ENCODE measurements at regions not wholly inside any gene's neighbourhood (a gene's known extent, or its start where the extent isn't known, plus 50 kb on each side); places are given as distances from the start of the nearest gene placed in this dataset.

- DNase-seq, result no peak
- intact Hi-C loops (cut with micrococcal nuclease), result no loop called here
- no peaks in the 10 kb centered on the region for H3K36me3 Mint-ChIP-seq (ENCODE audit: low read depth)
- H3K9me3 Mint-ChIP-seq, result no peaks in the 10 kb centered on the region
- CTCF ChIA-PET, result no interaction called here
- no peak overlapping the region for H3K4me3 Mint-ChIP-seq
- H3K27ac Mint-ChIP-seq, result no peak overlapping the region
- POLR2A ChIA-PET, result no interaction called here
- peaks cover 2% of the 10 kb centered on the region for H3K27me3 Mint-ChIP-seq
- no peak for ATAC-seq (ENCODE audit: low read depth)
- TF ChIP-seq, protein P1, sequence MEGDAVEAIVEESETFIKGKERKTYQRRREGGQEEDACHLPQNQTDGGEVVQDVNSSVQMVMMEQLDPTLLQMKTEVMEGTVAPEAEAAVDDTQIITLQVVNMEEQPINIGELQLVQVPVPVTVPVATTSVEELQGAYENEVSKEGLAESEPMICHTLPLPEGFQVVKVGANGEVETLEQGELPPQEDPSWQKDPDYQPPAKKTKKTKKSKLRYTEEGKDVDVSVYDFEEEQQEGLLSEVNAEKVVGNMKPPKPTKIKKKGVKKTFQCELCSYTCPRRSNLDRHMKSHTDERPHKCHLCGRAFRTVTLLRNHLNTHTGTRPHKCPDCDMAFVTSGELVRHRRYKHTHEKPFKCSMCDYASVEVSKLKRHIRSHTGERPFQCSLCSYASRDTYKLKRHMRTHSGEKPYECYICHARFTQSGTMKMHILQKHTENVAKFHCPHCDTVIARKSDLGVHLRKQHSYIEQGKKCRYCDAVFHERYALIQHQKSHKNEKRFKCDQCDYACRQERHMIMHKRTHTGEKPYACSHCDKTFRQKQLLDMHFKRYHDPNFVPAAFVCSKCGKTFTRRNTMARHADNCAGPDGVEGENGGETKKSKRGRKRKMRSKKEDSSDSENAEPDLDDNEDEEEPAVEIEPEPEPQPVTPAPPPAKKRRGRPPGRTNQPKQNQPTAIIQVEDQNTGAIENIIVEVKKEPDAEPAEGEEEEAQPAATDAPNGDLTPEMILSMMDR (IDR thresholded peaks at IDR 0.05), result no peak
- no peaks in the 10 kb centered on the region for H3K4me1 Mint-ChIP-seq
These were observed 362.3 kb downstream of the FBXO15 start for GRCh38 chr18:73785300-73785699.

- ChIA-PET CTCF (no interaction called here), POLR2A (no interaction called here)
- Mint-ChIP-seq H3K4me3 (no peak overlapping the region), H3K27me3 (peaks cover 2% of the 10 kb centered on the region), H3K4me1 (no peaks in the 10 kb centered on the region), H3K9me3 (no peaks in the 10 kb centered on the region), H3K27ac (no peak overlapping the region), H3K36me3 (ENCODE audit: low read depth) (no peaks in the 10 kb centered on the region)
- DNase-seq (no peak), ATAC-seq (ENCODE audit: low read depth) (no peak)
- TF ChIP-seq, protein P1 (IDR thresholded peaks at IDR 0.05), result no peak
- intact Hi-C loops (cut with micrococcal nuclease), result no loop called here
These were observed 362.8 kb downstream of the FBXO15 start for GRCh38 chr18:73784853-73785252.

- ATAC-seq (ENCODE audit: low read depth) (no peak), DNase-seq (no peak)
- CTCF ChIA-PET, result no interaction called here
- TF ChIP-seq, protein P1 (IDR thresholded peaks at IDR 0.05), result no peak
- H3K27me3 Mint-ChIP-seq, result peaks cover 2% of the 10 kb centered on the region
- intact Hi-C loops (cut with micrococcal nuclease), result no loop called here
- H3K36me3 Mint-ChIP-seq (ENCODE audit: low read depth), result no peaks in the 10 kb centered on the region
- POLR2A ChIA-PET, result no interaction called here
- no peaks in the 10 kb centered on the region for H3K4me1 Mint-ChIP-seq
- no peak overlapping the region for H3K4me3 Mint-ChIP-seq
- no peaks in the 10 kb centered on the region for H3K9me3 Mint-ChIP-seq
- no peak overlapping the region for H3K27ac Mint-ChIP-seq
These were observed 365.2 kb downstream of the FBXO15 start for GRCh38 chr18:73782405-73782804.

- Mint-ChIP-seq H3K27ac (no peak overlapping the region), H3K4me1 (no peaks in the 10 kb centered on the region), H3K36me3 (ENCODE audit: low read depth) (no peaks in the 10 kb centered on the region), H3K4me3 (no peak overlapping the region), H3K9me3 (no peaks in the 10 kb centered on the region), H3K27me3 (peaks cover 2% of the 10 kb centered on the region)
- TF ChIP-seq, protein P1 (IDR thresholded peaks at IDR 0.05), result no peak
- ChIA-PET CTCF (no interaction called here), POLR2A (no interaction called here)
- ATAC-seq (ENCODE audit: low read depth), result no peak
- intact Hi-C loops (cut with micrococcal nuclease), result no loop called here
- DNase-seq, result no peak
These were observed 367.4 kb downstream of the FBXO15 start for GRCh38 chr18:73780218-73780617.

GRCh38 chr18:73778032-73778359 lies 369.6 kb downstream of the FBXO15 start:
- ChIA-PET POLR2A (no interaction called here), CTCF (no interaction called here)
- ATAC-seq (ENCODE audit: low read depth), result no peak
- H3K27ac Mint-ChIP-seq, result no peak overlapping the region
- intact Hi-C loops (cut with micrococcal nuclease), result no loop called here
- TF ChIP-seq, protein P1 (IDR thresholded peaks at IDR 0.05), result no peak
- no peaks in the 10 kb centered on the region for H3K27me3 Mint-ChIP-seq
- no peak for DNase-seq
- no peak overlapping the region for H3K4me3 Mint-ChIP-seq
- H3K4me1 Mint-ChIP-seq, result no peaks in the 10 kb centered on the region
- H3K9me3 Mint-ChIP-seq, result no peaks in the 10 kb centered on the region
- H3K36me3 Mint-ChIP-seq (ENCODE audit: low read depth), result no peaks in the 10 kb centered on the region
